Fibroblast of lung (primary cell): ENCODE measurements at regions not wholly inside any gene's neighbourhood (a gene's known extent, or its start where the extent isn't known, plus 50 kb on each side); places are given as distances from the start of the nearest gene placed in this dataset.

Experiments used
- DNase-seq, 2 donors: peaks; one replicate each; pipeline versions ENCODE4 v3.0.0 to v3.0.0-alpha.2; 2010; ENCODE audit warnings: low read depth in 2 of 2
- H2AFZ ChIP-seq: 2 replicates; pipeline ENCODE4 v1.5.1; 2012; ENCODE audit warnings: low read length, control low read depth, inconsistent platforms
- H3K27ac ChIP-seq: 2 replicates; pipeline ENCODE4 v1.5.1; 2011; ENCODE audit warnings: low read length, control low read depth; ENCODE audit not compliant: insufficient read depth
- H3K27me3 ChIP-seq: 2 replicates; pipeline ENCODE4 v1.5.1; 2011; ENCODE audit warnings: mild to moderate bottlenecking, low read length; ENCODE audit not compliant: control insufficient read depth, insufficient read depth
- H3K36me3 ChIP-seq: 2 replicates; pipeline ENCODE4 v1.5.1; 2011; ENCODE audit warnings: low read length; ENCODE audit not compliant: control insufficient read depth, insufficient read depth
- H3K4me1 ChIP-seq: 2 replicates; pipeline ENCODE4 v1.5.1; 2011; ENCODE audit warnings: low read length; ENCODE audit not compliant: control insufficient read depth, insufficient read depth; ENCODE audit errors: extremely low read depth
- H3K4me2 ChIP-seq: 2 replicates; pipeline ENCODE4 v1.5.1; 2011; ENCODE audit warnings: low read length, control low read depth; ENCODE audit not compliant: insufficient read depth; ENCODE audit errors: extremely low read depth
- H3K4me3 ChIP-seq, 4 experiments: fragments of 200-600 bp in 1 of 4; sonication (generic) in 1 of 4; replicated peaks in 1 of 4; 2 replicates each; pipeline ENCODE4 v1.5.1; 2011 to 2016; ENCODE audit warnings: low read length in 4 of 4, low read depth in 3 of 4, mild to moderate bottlenecking in 3 of 4, control low read depth in 2 of 4, inconsistent platforms in 1 of 4, mixed read lengths in 1 of 4; ENCODE audit not compliant: insufficient read depth in 1 of 4; ENCODE audit errors: control extremely low read depth in 1 of 4
- H3K79me2 ChIP-seq: 2 replicates; pipeline ENCODE4 v1.5.1; 2012; ENCODE audit warnings: mild to moderate bottlenecking, low read length, inconsistent platforms; ENCODE audit not compliant: control insufficient read depth, insufficient read depth
- H3K9ac ChIP-seq: 2 replicates; pipeline ENCODE4 v1.5.1; 2011; ENCODE audit warnings: mild to moderate bottlenecking, low read length, control low read depth; ENCODE audit not compliant: insufficient read depth
- H3K9me3 ChIP-seq: 2 replicates; pipeline ENCODE4 v1.5.1; 2012; ENCODE audit warnings: low read depth, low read length; ENCODE audit not compliant: control insufficient read depth, insufficient read depth
- H4K20me1 ChIP-seq: 2 replicates; pipeline ENCODE4 v1.5.1; 2011; ENCODE audit warnings: low read length; ENCODE audit not compliant: control insufficient read depth, insufficient read depth; ENCODE audit errors: extremely low read depth
- CTCF ChIP-seq, 2 donors: IDR thresholded peaks in 1 of 2; conservative IDR thresholded peaks in 1 of 2; 1 replicate in 1 of 2; 2 replicates in 1 of 2; pipeline ENCODE4 v1.5.1; 2011 to 2012; ENCODE audit warnings: low read length in 2 of 2, control low read depth in 1 of 2, inconsistent platforms in 1 of 2, low read depth in 1 of 2, mild to moderate bottlenecking in 1 of 2
- EZH2 ChIP-seq: IDR thresholded peaks from 2 replicates; pipeline ENCODE4 v1.5.1; 2012; ENCODE audit warnings: low read length, control low read depth, mild to moderate bottlenecking; ENCODE audit errors: missing control alignments

GRCh38 chr9:25830381-25830780 is 152.1 kb upstream of the TUSC1 start:
- no peak overlapping the region for H3K4me2 ChIP-seq
- H3K4me1 ChIP-seq, result no peaks in the 10 kb centered on the region
- no peaks in the 10 kb centered on the region for H3K36me3 ChIP-seq
- no peaks in the 10 kb centered on the region for H3K9me3 ChIP-seq
- H4K20me1 ChIP-seq, result no peaks in the 10 kb centered on the region
- no peak overlapping the region for H3K27ac ChIP-seq
- no peak overlapping the region for H2AFZ ChIP-seq
- H3K9ac ChIP-seq, result no peak overlapping the region
- no peak for DNase-seq
- no peak for TF ChIP-seq EZH2
- TF ChIP-seq CTCF (conservative IDR thresholded peaks at IDR 0.05 in 1 of 2, IDR thresholded peaks at IDR 0.05 in 1 of 2; ENCODE audit: low read depth in 1 of 2, low read length in 2 of 2), result no peak
- H3K4me3 ChIP-seq, result no peak overlapping the region
- no peaks in the 10 kb centered on the region for H3K27me3 ChIP-seq
- no peaks in the 10 kb centered on the region for H3K79me2 ChIP-seq

GRCh38 chr9:25827626-25828025 is 149.4 kb upstream of the TUSC1 start:
- Histone ChIP-seq H3K36me3 (no peaks in the 10 kb centered on the region), H3K4me3 (no peak overlapping the region), H3K79me2 (no peaks in the 10 kb centered on the region), H3K4me1 (no peaks in the 10 kb centered on the region), H3K9me3 (no peaks in the 10 kb centered on the region), H3K4me2 (no peak overlapping the region), H4K20me1 (no peaks in the 10 kb centered on the region), H3K9ac (no peak overlapping the region), H3K27ac (no peak overlapping the region), H2AFZ (no peak overlapping the region), H3K27me3 (no peaks in the 10 kb centered on the region)
- DNase-seq, result no peak
- TF ChIP-seq CTCF (conservative IDR thresholded peaks at IDR 0.05 in 1 of 2, IDR thresholded peaks at IDR 0.05 in 1 of 2; ENCODE audit: low read depth in 1 of 2, low read length in 2 of 2) (no peak), EZH2 (no peak)

- no peaks in the 10 kb centered on the region for H3K27me3 ChIP-seq
- no peak overlapping the region for H3K4me3 ChIP-seq
- H3K36me3 ChIP-seq, result no peaks in the 10 kb centered on the region
- H3K9me3 ChIP-seq, result no peaks in the 10 kb centered on the region
- H3K4me1 ChIP-seq, result no peaks in the 10 kb centered on the region
- H2AFZ ChIP-seq, result no peak overlapping the region
- DNase-seq, result no peak
- H3K79me2 ChIP-seq, result no peaks in the 10 kb centered on the region
- H4K20me1 ChIP-seq, result no peaks in the 10 kb centered on the region
- H3K9ac ChIP-seq, result no peak overlapping the region
- no peak overlapping the region for H3K27ac ChIP-seq
- TF ChIP-seq EZH2 (no peak), CTCF (conservative IDR thresholded peaks at IDR 0.05 in 1 of 2, IDR thresholded peaks at IDR 0.05 in 1 of 2; ENCODE audit: low read depth in 1 of 2, low read length in 2 of 2) (no peak)
- no peak overlapping the region for H3K4me2 ChIP-seq
Measured at GRCh38 chr9:25816439-25816838, 138.2 kb upstream of the TUSC1 start.
